Adrenal gland (tissue), 9 donors: ENCODE measurements at regions not wholly inside any gene's neighbourhood (a gene's known extent, or its start where the extent isn't known, plus 50 kb on each side); places are given as distances from the start of the nearest gene placed in this dataset.

Source experiments
- DNase-seq, 7 donors: peaks; one replicate each; pipeline ENCODE4 v3.0.0-alpha.2; 2019 to 2020
- H3K27ac ChIP-seq, 5 donors: fragments of 200-600 bp; sonication (generic) in 4 of 5; 1 replicate in 3 of 5; 2 replicates in 2 of 5; pipeline versions ENCODE4 v1.5.1 to v1.8.0; 2016 to 2020; ENCODE audit warnings: mild to moderate bottlenecking in 1 of 5
- H3K27me3 ChIP-seq: fragments of 200-600 bp; 2 replicates; pipeline ENCODE4 v1.8.0; 2021
- H3K36me3 ChIP-seq, 2 donors: fragments of 200-600 bp; replicated peaks in 1 of 2; 1 replicate in 1 of 2; 2 replicates in 1 of 2; pipeline versions ENCODE4 v1.5.1 to v1.8.0; 2018 to 2022
- H3K4me1 ChIP-seq, 2 donors: fragments of 200-600 bp; replicated peaks in 1 of 2; 1 replicate in 1 of 2; 2 replicates in 1 of 2; pipeline versions ENCODE4 v1.5.1 to v1.8.0; 2018 to 2021
- H3K4me3 ChIP-seq, 4 donors: fragments of 200-600 bp; sonication (generic) in 3 of 4; one replicate each; pipeline ENCODE4 v1.5.1; 2016 to 2018
- H3K9me3 ChIP-seq, 3 donors: fragments of 200-600 bp; sonication (generic) in 1 of 3; replicated peaks in 1 of 3; 1 replicate in 2 of 3; 2 replicates in 1 of 3; pipeline versions ENCODE4 v1.5.1 to v1.8.0; 2016 to 2021
- POLR2A ChIP-seq, 2 donors: fragments of 450-650 bp; IDR thresholded peaks; one replicate each; pipeline ENCODE4 v1.6.1; 2017; ENCODE audit warnings: antibody characterized with exemption in 2 of 2, mild to moderate bottlenecking in 2 of 2, moderate library complexity in 1 of 2
- WGBS, 4 donors: extraction: QIAGEN DNeasy Blood & Tissue Kit in 2 of 4; methylation state at CpG; one replicate each; pipeline versions ENCODE4 v1.1.5 to v1.1.7; 2013 to 2017; 5-methylcytosine and 5-hydroxymethylcytosine counted together
- intact Hi-C, 2 donors: fragments of 100-400 bp; cut with DNase I; formaldehyde crosslinking; loops; one replicate each; pipeline versions ENCODE4 v1.14.1 to v1.15.0; 2022 to 2023
- TF ChIP-seq, protein P1 (sequence below), 6 experiments: fragments of 450-650 bp in 4 of 6; fragments of 200-600 bp in 2 of 6; sonication (generic) in 1 of 6; IDR thresholded peaks; 1 replicate in 5 of 6; 2 replicates in 1 of 6; pipeline versions ENCODE4 v1.5.1 to v1.8.0; 2016 to 2021; ENCODE audit warnings: antibody characterized with exemption in 6 of 6, mild to moderate bottlenecking in 2 of 6, moderate library complexity in 1 of 6
- donor health status: healthy with polysubstance abuse.
- donor health status: Bipolar disorder and iron deficiency.
- donor health status: DM: yes; HTN: yes; CAD: no.
- donor health status: DM: no; HTN: no; CAD: no.
- donor health status: DM: no; HTN: no; CAD: no.

DNA sequence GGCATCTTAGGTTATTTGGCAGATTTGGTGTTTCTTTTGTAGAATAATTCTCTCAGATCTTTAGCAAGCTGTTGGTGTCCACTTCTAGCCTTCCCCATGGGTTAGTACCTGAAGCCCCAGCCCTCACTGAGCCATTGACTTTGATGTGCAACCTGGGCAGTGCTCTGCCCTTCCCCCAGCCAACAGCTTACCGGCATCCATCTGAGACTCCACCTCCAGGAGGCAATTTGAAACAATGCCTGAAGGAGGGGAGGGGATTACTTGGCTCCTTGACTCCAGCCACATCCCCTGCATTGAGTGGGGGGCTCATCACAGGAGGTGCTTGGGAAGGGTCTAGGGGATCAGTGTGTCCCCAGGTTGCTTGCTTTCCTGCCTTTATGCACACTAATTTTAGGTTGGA is 114.8 kb downstream of the TRIM29 start:
- H3K27ac ChIP-seq: no peak overlapping the region
- no peak for TF ChIP-seq POLR2A (IDR thresholded peaks at IDR 0.05)
- TF ChIP-seq, protein P1, sequence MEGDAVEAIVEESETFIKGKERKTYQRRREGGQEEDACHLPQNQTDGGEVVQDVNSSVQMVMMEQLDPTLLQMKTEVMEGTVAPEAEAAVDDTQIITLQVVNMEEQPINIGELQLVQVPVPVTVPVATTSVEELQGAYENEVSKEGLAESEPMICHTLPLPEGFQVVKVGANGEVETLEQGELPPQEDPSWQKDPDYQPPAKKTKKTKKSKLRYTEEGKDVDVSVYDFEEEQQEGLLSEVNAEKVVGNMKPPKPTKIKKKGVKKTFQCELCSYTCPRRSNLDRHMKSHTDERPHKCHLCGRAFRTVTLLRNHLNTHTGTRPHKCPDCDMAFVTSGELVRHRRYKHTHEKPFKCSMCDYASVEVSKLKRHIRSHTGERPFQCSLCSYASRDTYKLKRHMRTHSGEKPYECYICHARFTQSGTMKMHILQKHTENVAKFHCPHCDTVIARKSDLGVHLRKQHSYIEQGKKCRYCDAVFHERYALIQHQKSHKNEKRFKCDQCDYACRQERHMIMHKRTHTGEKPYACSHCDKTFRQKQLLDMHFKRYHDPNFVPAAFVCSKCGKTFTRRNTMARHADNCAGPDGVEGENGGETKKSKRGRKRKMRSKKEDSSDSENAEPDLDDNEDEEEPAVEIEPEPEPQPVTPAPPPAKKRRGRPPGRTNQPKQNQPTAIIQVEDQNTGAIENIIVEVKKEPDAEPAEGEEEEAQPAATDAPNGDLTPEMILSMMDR (IDR thresholded peaks at IDR 0.05): no peak
- intact Hi-C loops: no loop called here
- H3K9me3 ChIP-seq: no peaks in the 10 kb centered on the region
- WGBS, 4 donors: 4 to 9% methylated on average over 1 of the region's 1 CpG; no CpG with 5 or more reads in 2 of the 4 donors
- DNase-seq: no peak
- H3K27me3 ChIP-seq: peaks cover 9% of the 10 kb centered on the region
- H3K36me3 ChIP-seq: no peaks in the 10 kb centered on the region
- no peaks in the 10 kb centered on the region for H3K4me1 ChIP-seq
- no peak overlapping the region for H3K4me3 ChIP-seq

DNA sequence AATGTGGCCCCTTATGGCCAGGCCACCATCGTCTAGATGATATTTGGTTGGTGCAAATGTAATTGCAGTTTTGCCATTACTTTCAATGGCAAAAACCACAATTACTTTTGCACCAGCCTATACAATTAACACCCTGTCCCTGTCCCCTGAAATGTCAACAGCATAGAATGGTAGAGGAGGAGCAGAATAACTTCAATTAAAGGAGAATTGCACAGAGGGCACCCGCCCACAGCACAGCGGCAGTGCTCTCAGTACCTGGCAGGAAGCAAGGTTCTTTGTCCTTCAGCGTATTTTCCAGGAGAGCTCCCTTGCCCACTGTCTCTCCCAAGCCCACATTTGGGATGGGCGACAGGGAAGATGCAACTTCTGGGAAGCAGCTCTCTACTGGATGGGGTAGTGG is 115.3 kb downstream of the TRIM29 start:
- 70 to 79% (median 76%) methylated on average over 5 of the region's 5 CpGs for WGBS, 4 donors
- no peaks in the 10 kb centered on the region for H3K9me3 ChIP-seq
- H3K36me3 ChIP-seq: no peaks in the 10 kb centered on the region
- DNase-seq: no peak
- intact Hi-C loops: no loop called here
- no peak overlapping the region for H3K27ac ChIP-seq
- TF ChIP-seq, protein P1 (IDR thresholded peaks at IDR 0.05): no peak
- no peak for TF ChIP-seq POLR2A (IDR thresholded peaks at IDR 0.05)
- H3K4me3 ChIP-seq: no peak overlapping the region
- peaks cover 9% of the 10 kb centered on the region for H3K27me3 ChIP-seq
- H3K4me1 ChIP-seq: no peaks in the 10 kb centered on the region

DNA sequence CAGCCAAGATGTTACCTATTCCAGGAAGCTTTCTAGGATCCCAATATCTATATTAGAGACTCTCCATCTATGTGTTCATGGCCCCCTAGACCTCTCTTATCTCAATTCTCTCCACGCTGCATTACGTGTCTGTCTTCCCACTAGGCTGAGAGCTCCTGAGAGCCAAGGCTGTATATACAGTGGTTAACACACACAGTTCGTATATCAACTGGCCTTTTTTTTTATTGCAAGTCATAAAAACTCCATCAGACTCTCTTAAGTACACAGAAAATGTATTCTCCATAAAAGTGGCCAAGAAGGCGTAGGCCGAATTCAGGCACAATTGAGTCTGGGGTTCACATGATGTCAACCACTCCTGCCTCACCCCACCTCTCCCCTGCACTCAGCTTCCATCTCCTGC is 115.9 kb downstream of the TRIM29 start:
- intact Hi-C loops: no loop called here
- H3K9me3 ChIP-seq: no peaks in the 10 kb centered on the region
- no peak for DNase-seq
- H3K4me3 ChIP-seq: no peak overlapping the region
- TF ChIP-seq, protein P1 (IDR thresholded peaks at IDR 0.05): no peak
- TF ChIP-seq POLR2A (IDR thresholded peaks at IDR 0.05): no peak
- no peaks in the 10 kb centered on the region for H3K4me1 ChIP-seq
- peaks cover 9% of the 10 kb centered on the region for H3K27me3 ChIP-seq
- no peak overlapping the region for H3K27ac ChIP-seq
- no peaks in the 10 kb centered on the region for H3K36me3 ChIP-seq
- WGBS, 4 donors: 83 to 93% (median 89%) methylated on average over 5 of the region's 5 CpGs

DNA sequence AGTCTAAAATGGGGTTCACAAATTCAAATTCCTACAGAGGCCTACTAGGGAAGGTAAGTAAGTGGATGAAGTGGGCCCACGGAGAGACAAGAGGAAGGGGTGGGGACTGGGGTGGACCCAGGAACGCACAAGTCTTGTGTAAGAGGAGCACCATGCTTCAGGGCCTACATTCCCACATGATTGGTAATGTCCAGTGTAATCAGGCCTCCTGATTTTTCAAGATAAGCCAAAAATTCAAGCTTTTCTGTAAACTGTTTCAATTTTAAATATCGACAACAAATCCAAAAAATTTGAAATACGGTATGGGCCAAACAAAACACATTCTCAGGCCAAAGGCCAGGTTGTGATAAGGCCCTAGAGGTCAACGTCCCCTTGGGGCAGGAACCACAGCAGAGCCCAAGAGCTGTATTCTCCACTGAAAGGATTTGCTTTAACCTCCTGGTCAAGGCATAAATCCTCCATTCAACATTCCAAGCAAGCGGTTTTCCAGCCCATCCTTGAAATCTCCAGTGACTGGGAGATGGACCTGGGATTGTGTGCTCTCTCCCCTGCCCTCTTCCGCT is 116.4 kb downstream of the TRIM29 start:
- 83 to 89% (median 86%) methylated on average over 7 of the region's 7 CpGs for WGBS, 4 donors
- H3K27me3 ChIP-seq: peaks cover 9% of the 10 kb centered on the region
- intact Hi-C loops: no loop called here
- no peaks in the 10 kb centered on the region for H3K36me3 ChIP-seq
- no peaks in the 10 kb centered on the region for H3K4me1 ChIP-seq
- H3K4me3 ChIP-seq: no peak overlapping the region
- no peaks in the 10 kb centered on the region for H3K9me3 ChIP-seq
- no peak for DNase-seq
- TF ChIP-seq POLR2A (IDR thresholded peaks at IDR 0.05): no peak
- TF ChIP-seq, protein P1 (IDR thresholded peaks at IDR 0.05): no peak
- H3K27ac ChIP-seq: no peak overlapping the region
